NCI-H510A (cell line): ENCODE measurements at regions not wholly inside any gene's neighbourhood (a gene's known extent, or its start where the extent isn't known, plus 50 kb on each side); places are given as distances from the start of the nearest gene placed in this dataset.
"Not testable (repeated sequence)": the region's sequence is repeated elsewhere in the genome, so short reads cannot be mapped to it uniquely, and the experiment has no call there.

Experiments used
- DNase-seq: peaks from one replicate; lab custom pipeline; 2025; lab: John Stamatoyannopoulos, UW

DNA sequence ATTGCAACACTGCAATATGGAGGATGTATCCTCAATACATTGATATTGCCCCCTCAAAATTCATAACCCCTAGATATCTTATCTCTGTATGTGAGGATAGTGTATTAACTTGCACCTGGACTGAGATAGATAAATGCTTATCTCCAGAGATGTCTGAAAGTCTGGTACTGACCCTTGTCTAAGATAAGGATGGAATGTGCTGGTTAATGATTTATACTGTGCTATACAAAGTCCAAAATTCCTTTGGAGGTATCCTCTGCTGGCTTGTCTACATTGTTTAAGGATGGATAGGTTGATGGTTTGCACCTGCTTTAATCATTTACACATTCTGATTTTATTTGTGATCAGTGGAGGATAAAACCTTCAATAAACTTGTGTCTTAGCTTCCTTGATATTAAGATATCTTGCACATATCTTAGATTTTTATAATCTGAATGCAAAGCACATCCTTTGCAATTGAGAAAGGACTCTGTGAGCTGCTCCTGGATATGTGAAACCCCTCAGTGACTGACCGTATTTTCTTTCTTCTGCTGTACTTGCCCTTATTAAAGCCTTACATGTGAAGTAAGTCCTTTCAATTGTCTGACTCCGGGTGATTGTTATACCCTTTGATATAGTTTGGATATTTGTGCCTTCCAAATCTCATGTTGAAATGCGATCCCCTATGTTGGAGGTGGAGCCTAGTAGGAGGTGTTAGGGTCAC is 430.3 kb upstream of the MAOA start:
- no peak for DNase-seq

DNA sequence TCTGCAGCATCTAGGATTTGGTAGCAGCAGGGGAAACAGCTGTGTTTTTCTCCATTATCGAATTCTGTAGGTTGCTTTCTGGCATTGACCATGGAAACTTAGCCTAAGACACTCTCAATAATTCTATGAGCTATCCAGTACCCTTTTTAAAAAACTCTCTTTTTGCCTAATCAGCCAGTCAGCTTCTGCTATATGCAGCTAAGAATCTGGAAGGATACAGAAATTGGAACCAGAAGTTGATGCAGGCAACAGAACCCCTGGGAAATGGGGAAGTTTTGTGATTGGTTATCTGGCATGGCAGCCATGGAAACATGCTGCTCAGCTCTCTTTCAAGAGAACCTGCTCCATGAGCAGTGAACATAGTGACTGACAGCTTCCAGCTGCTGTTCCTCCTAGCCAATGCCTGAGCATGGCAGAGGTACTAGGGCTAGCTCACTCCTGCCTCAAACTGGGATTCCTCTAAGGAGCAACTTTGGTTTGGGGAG is 417.6 kb upstream of the MAOA start:
- no peak for DNase-seq

DNA sequence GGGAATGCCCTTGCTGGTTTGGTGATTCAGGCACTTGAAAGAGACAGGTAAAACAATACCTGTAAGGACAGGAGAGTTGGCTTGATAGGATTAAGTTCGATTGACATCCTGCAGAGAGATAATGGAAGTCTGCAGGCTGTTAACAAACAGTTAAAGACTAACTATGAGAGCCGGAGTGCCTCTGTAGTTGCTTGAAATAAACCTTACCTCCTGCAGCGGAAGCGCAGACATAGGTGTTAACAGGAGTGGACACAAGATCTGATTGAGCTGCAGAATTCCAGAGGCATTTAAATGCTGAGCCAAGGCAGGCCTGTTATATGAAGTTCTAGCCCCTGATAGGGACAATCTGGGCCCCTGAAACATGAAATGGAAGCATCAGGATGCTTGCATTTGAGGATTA is 416.7 kb upstream of the MAOA start:
- no peak for DNase-seq

DNA sequence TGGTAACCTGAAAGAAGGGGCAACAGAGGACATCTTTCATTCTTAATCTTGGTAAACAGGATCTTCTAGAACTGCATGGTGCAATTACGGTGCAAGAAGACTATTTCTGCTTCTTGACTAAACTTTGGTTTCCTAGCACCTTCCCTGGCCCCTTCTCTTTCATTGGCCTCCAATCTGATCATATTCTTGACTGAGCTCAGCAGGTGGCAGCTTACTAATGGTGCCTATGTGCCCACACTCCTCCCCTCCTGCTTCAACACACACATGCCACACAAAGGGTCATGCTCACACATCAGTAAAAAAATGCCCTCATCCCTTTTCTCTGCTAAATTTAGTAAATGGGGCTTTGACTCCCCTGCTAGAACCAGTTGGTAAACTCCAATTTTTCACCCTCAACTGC is 400.5 kb upstream of the MAOA start:
- DNase-seq, result no peak

DNA sequence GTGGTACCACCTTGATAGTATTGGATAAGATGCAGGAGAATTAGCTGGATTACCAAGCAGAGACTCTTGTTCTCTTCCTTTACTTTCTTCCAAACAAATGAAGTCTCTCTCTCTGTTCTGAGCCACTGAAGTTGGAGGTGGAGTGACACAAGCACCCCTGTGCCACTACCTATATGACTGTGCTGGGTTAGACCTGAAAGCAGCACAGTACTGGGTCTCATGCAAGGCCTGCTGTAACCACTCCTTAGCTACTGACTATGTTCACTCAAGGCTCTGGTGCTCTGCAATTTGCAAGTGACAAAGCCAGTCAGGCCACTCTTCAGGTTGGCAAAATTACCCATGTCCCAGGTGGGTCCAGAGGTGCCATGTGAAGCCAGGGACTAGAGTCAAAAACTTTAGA is 389.6 kb upstream of the MAOA start:
- DNase-seq, result no peak

DNA sequence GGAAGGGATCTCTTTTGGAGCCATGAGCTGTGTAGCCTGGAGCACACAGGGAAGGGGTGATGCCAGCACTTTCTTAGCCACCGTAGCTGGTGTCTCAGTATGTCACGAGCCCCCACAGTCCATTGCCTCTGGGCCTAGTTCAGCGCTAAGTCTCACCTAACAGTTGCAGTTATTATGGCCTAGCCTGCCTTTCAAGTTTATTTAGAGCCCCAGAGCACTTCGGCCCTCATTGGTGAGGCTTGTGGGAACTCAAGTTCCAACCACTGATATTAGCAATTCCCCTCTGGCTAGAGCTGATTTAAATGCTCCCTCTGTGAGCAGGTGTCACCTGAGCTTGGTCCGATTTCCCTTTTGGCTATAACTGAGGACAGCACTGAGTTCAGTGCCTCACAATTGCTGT is 388.4 kb upstream of the MAOA start:
- DNase-seq, result no peak

DNA sequence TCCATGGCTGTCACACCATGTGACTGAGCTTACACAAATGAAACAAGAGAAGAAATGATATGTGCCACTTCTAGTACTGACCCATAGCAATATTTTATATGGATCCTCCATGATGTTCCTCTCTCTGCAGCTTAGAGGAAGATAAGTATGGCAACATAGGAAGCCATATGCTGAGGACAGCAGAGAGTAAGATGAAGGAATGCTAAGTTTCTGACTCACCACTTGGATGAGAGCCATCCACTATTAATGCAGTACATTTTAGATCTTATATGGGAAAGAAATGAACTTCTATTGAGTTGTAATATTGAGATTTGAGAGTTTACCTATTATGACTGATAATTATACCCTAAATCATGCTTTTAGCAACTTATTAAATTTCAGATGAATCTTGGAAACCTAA is 386.9 kb upstream of the MAOA start:
- DNase-seq, result no peak

DNA sequence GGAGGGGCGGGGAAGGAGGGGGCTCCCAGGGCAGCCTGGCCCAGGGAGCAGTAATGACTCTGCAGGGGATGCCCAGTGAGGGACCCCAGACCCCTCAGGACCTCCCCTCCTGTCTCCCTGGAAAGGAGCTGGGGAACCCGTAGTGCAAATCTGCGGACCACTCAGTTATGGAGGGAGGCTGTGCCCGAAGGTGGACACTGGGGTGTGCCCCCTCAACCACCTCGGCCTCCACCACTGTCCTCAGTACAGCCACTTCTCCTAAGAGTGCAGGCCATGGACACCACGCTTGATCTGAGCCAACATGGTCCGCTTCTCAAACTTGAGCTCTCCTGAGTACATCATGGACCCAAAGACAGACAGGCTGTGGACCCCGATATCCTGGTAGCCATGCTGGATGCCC is 378.2 kb upstream of the MAOA start:
- no peak for DNase-seq

DNA sequence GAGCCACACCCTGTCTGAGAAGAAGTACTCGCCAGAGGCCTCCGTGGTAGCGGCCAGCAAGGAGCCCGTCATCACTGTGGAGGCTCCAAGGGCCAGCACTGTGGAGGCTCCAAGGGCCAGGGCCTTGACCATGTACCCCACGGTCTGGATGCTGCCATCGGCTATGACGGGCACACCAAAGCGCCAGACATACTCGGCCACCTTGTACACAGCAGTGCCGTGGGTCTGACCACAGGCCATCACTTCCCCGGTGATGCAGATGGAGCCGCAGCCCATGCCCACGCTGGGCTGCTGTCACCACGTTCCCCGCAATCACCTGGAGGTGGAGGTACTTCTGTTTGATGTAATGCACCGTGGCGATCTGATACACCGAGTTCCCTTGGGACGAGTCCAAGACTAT is 377.7 kb upstream of the MAOA start:
- no peak for DNase-seq

DNA sequence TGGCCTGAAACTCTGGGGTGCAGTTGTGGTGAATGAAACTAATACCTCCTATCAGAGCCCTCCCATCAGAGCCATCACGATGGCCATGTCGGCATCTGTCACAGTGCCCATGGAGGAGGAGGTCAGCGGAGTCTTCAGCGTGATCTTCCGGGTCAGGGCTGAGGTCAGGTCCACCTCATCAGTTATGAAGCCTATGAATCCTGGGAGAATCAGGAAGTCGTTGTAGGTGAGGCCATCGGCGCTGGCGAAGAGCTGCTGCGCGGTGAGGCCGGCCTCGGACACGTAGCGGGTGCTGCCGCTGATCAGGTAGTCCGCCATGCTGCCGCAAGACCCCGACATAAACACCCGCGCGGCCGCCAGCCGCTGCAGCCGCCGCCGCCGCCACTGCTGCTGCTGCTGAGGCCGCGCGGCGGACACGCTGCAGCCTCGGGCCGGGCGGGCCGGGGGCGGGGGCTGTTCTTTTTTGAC is 376.7 kb upstream of the MAOA start:
- DNase-seq, result no peak

DNA sequence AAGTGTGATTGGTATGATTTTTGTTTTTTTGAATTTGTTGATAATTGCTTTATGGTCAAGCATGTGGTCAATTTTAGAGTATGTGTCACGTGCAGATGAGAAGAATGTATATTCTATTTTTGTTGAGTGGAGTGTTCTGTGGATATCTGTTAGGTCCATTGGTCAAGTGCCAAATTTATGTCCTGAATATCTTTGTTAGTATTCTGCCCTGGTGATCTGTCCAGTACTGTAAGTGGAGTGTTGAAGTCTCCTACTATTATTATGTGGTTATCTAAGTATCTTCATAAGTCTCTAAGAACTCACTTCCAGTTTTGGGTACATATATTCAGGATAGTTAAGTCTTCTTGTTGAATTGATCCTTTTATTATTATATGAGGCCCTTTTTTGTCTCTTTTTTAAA is 372.9 kb upstream of the MAOA start:
- DNase-seq, result no peak

DNA sequence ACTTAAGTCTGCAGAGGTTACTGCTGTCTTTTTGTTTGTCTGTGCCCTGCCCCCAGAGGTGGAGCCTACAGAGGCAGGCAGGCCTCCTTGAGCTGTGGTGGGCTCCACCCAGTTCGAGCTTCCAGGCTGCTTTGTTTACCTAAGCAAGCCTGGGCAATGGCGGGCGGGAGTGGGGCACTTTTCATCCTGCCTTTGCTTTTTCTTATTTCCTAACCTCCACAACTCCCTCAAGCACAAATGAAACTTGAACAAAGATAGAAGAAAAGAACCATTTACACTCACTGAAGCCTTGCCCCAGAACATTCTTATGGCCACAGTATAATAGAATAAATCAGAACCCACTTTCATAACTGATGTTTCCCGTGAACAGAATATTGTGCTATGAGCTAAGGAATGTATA is 344.5 kb upstream of the MAOA start:
- DNase-seq, result not testable (repeated sequence)

DNA sequence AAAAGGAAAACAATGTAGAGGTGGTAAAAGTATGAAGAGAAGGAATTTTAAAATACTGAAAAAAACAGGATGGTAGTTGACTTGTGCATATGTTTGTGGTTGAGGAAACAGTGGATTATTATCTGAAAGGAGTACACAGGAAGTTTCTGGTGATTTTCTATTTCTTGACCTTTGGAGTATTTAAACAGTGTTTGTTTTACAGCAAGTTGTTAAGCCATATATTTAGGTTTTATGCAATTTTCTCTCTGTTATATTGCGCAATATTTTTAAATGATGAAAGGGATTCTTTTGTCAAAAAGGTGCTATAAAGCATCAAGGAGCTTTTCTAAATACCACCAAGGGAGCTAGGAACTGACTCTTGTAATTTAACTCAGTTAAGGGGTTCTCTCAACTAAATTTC is 343.1 kb upstream of the MAOA start:
- DNase-seq, result no peak

DNA sequence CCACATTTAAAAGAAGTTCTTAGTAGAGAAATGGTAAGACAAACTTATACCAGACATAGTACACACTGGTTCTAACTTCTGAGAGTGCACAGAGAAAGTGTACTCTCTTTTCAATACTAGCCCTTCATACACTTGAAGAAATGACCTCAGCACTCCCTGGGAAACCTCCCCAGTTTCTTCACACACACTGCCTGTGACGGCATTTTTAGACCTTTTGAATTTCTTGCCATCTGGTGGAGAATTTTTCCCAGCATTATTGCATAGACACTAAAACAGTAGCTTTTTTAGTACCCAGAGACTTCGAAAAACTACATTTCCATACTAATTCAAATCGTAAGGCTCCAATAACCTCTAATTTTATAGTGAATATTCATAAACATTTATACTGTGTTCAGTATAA is 341.6 kb upstream of the MAOA start:
- DNase-seq, result no peak

DNA sequence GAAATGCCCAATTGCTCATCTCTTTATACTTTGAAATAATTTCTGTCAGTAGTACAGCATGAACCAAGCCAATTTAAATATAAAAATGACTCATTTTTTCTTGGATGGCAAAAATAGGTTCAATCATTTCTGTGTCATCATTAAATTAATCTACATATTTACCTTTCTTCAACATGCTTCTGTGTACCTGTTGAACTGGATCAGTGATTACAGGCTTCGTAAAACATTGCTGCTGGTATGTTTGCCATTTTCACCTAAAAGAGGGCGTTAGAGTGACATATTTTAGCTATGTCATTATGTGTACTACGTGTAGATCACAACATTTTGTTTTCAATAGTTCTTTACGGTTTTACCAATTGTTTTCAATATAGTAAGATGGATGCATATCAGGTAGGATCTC is 340.5 kb upstream of the MAOA start:
- DNase-seq, result no peak

DNA sequence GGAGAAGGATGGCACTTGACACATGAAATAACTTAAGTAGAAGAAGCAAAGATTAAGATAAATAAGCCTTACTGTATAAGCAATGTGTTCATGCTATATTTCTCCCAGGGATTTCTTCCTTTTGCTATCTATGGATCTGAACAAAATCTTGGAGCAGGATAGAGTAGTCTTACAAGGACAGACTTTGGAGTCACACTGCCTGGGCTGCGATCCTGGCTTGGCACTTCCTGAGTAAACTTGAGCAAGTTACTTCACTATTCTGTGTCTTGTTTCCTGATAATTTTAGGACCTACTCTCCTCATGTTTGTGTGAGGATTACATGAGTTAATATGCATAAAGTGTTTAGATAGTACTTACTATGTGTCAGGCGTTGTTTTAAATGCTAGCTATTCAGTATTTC is 340.0 kb upstream of the MAOA start:
- no peak for DNase-seq

DNA sequence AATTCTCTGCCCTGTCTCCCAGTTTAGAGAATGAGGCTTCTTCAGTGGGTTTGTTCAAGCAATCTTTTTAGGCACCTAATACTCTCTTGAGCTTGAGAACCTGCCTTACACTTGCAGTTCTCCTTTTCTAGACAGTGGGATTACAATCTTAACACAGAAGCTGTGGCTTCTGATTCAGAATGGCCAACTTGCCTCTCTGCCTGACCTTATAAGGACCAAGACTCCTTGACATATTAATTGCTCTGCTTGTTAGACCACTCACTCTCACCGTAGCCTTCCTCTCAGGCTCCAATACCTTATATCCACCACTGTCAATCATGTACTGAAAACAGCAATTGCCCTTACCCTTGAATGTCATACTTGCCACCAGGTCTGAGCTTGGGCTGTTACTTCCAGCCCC is 338.7 kb upstream of the MAOA start:
- no peak for DNase-seq

DNA sequence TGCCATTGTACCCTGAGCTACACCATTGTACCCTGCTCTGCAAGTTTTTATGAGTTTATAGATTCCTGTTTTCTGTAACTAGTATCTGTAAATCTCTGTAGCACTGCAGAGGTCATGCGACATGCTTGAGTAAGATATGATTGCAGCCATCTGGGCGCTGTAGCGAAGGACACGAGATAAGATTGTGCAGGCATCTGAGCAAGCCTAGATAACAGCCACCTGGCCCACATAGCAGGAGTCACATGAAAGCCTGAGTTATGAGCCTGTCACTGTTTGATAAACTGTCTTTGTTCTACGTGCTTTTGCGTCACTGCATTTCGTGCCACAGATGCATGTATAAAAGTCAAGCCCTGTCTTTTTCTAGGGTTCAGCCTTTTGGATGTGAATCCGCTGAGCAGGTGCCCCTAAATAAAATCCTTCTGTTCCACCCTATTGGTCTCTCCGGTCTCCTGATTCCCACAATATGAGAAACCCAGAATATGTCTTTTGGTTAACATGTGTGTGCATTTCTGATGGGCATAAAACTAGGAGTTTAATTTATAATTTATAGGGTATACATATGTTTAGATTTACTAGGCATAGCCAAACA is 327.6 kb upstream of the MAOA start:
- no peak for DNase-seq

DNA sequence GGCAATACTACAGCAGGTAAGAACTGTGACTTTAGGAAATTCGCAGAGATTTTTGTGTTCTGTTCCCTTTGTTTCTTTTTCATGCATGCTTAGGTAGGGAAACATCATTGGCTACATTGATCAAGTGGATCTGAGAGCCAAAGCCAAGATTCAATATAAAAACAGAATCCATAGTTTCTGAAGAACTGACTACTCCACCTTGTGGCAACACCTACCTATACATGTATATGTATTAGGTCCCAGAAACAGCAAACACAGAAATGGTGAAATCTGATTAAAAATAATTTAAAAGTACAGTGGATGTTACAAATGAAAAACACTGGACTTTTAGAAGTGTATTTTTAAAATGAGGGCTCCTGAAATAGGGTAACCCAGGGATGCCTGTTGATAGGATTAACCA is 322.6 kb upstream of the MAOA start:
- no peak for DNase-seq

DNA sequence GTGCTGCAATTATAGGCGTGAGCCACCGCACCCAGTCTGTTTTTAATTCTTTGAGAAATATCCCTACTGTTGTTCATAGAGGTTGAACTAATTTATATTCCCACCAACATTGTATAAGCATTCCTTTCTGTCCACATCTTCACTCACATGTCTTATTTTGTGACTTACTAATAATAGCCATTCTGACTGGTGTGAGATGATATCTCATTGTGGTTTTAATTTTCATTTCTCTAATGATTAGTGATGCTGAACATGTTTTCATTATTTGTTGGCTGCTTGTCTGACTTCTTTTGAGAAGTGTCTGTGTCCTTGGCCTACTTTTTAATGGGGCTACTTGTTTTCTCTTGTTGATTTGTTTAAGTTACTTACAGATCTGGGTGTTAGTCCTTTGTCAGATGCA is 310.9 kb upstream of the MAOA start:
- DNase-seq, result no peak

DNA sequence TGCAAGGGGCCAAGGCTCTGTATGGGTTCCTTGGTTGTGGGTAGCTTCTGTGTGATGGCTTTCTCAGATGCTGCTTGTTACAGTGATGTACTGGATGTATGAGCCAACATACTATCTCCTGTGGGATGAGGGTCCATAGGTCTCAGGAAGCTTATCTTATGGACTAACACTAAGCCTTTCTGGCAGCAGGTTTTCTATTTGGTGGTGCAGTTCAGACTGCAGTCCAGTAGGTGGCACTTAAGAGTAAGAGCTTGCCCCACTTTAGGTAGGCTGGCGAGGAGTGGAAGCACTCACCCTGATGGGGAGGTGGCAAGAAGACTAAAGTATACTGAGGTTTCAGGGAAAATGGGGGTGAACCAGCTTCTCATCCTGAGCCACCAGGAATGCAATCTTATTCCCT is 306.7 kb upstream of the MAOA start:
- no peak for DNase-seq

DNA sequence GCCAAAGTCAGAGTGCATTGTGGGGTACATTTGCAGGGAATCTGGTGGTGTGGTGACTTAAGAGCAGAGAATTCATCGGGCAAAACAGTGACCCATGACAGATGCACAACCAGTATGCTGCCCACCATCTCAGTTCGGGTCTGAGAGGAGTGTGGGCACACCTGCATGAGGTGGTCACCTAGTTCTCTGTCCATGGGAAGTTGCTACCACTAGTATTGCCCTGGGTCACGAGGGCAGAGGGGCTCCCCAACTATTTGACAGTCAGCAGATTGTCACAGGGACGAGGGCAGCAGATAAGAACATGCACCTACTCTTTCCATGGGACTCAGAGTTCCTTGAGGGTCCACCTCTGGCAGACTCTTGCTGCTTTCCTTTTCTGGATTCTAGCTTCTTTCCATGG is 305.2 kb upstream of the MAOA start:
- DNase-seq, result no peak

DNA sequence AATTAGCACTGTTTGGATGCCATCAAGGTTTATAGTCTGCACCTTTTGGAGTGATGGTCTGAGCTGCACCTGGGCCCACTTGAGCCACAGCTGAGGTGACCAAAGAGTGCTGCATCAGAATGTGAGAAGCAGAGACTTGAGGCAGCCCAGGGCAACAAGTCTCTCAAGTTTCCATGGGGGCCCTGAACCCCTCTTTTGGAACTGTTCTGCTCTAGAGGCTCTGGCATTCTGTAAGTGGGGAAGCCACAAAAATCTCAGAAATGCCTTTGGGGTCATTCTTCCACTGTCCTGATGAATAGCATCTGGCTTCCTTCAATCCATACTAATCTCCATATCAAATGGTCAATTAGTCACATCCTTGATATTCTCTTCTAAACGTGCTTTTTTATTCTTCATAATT is 298.4 kb upstream of the MAOA start:
- DNase-seq, result no peak

DNA sequence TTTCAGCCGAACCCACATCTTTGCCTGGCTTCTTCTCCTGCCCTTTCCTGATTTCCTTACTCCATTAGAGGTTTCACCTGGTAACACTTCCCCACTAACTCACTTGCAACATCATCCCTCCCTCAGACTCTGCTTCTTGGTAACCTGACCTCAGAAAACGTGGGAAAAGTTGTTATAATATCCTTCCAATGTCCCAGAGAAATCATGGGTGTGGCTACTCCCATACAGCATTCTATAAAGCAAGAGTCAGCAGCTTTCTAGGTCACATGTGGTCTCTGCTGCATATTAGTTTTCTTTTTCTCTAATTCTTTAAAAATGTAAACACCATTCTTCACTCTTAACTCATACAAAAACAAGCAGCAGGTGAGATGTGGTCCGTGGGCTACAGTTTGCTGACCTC is 283.1 kb upstream of the MAOA start:
- DNase-seq, result no peak
